ENCODE measurements at regions not wholly inside any gene's neighbourhood (a gene's known extent, or its start where the extent isn't known, plus 50 kb on each side); places are given as distances from the start of the nearest gene placed in this dataset.

DNA sequence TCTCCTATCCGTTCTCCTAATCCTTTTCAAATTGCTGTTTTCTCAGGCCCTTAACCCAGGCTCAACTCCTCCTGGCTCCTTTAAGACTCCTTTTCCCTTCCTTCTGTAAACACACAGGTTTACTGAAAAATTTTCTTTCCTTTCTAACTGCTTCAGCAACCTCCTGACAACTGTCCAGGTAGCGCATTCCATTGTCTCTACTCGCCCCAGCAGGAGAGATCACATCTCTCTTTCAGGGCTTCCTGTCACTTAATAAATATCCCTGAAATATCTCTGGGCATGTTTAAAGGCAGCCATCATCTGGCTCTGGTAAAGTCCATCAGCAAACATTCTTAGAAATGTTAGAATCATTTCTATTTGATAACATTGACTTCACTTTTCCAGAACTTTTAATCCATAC is 211.2 kb upstream of the PTBP2 start:
- WGBS, 2 experiments (ENCODE audit: extremely low coverage in 1 of 2, insufficient coverage in 1 of 2, insufficient read length in 1 of 2, insufficient replicate concordance in 2 of 2, low coverage in 1 of 2, low lambda C conversion rate in 2 of 2, missing lambda C conversion rate in 1 of 2) = 76% methylated on average over 3 of the region's 3 CpGs; no CpG with 5 or more reads in 1 of the 2 experiments
- CTCF ChIA-PET (ENCODE audit: partially characterized antibody) = no interaction called here
- H3K27ac ChIP-seq (ENCODE audit: low read depth, low read length) = no peak overlapping the region
- no peak for TF ChIP-seq CTBP2 (IDR thresholded peaks at IDR 0.05; ENCODE audit: borderline replicate concordance, insufficient read depth, insufficient read length, low read length)
- no peak for TF ChIP-seq TBP (IDR thresholded peaks at IDR 0.05; ENCODE audit: low read depth, low read length)
- no peak for TF ChIP-seq POU5F1 (IDR thresholded peaks at IDR 0.05; ENCODE audit: low read depth, low read length)
- TF ChIP-seq RAD21 (IDR thresholded peaks at IDR 0.05 in 1 of 2, conservative IDR thresholded peaks at IDR 0.05 in 1 of 2; ENCODE audit: low read depth in 2 of 2, low read length in 2 of 2) = no peak
- TF ChIP-seq POLR2AphosphoS5 (IDR thresholded peaks at IDR 0.05; ENCODE audit: low read depth, low read length) = no peak
- no peak for TF ChIP-seq RXRA (IDR thresholded peaks at IDR 0.05; ENCODE audit: insufficient read depth, low read depth, low read length)
- no peak for TF ChIP-seq BRCA1 (IDR thresholded peaks at IDR 0.05; ENCODE audit: low read depth, low read length)
- TF ChIP-seq EZH2 (IDR thresholded peaks at IDR 0.05; ENCODE audit: low read depth, low read length, severe bottlenecking) = no peak
- TF ChIP-seq SP2 (IDR thresholded peaks at IDR 0.05; ENCODE audit: low read length) = no peak
- TF ChIP-seq TCF12 (IDR thresholded peaks at IDR 0.05; ENCODE audit: low read depth, low read length) = no peak
- TF ChIP-seq RBBP5 (IDR thresholded peaks at IDR 0.05; ENCODE audit: borderline replicate concordance, low read depth, low read length) = no peak
- TF ChIP-seq RNF2 (IDR thresholded peaks at IDR 0.05; ENCODE audit: borderline replicate concordance, low read depth, low read length, missing control alignments, poor library complexity, severe bottlenecking) = no peak
- no peak for TF ChIP-seq NRF1 (IDR thresholded peaks at IDR 0.05; ENCODE audit: low read depth, low read length)
- TF ChIP-seq, protein P1, sequence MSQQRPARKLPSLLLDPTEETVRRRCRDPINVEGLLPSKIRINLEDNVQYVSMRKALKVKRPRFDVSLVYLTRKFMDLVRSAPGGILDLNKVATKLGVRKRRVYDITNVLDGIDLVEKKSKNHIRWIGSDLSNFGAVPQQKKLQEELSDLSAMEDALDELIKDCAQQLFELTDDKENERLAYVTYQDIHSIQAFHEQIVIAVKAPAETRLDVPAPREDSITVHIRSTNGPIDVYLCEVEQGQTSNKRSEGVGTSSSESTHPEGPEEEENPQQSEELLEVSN (IDR thresholded peaks at IDR 0.05) = no peak
- TF ChIP-seq CREB1 (IDR thresholded peaks at IDR 0.05) = no peak

More for the DNA sequence above, 211.2 kb upstream of the PTBP2 start:
- Histone ChIP-seq H3K9ac (replicated peaks in 1 of 4; ENCODE audit: extremely low read depth in 1 of 4, low read depth in 3 of 4, low read length in 3 of 4) (no peak overlapping the region), H2BK20ac (ENCODE audit: low read length) (no peak overlapping the region), H3K23me2 (ENCODE audit: low read depth, low read length) (no peaks in the 10 kb centered on the region), H4K20me1 (replicated peaks in 1 of 2; ENCODE audit: control insufficient read depth in 1 of 2, insufficient read depth in 2 of 2, low read length in 2 of 2) (no peaks in the 10 kb centered on the region), H3K4me1 (replicated peaks in 1 of 4; ENCODE audit: control insufficient read depth in 3 of 4, insufficient read depth in 4 of 4, low read length in 3 of 4) (peaks cover 0 to 6% (median 0%) of the 10 kb centered on the region in 4 experiments; a peak in 3 of 7 replicates), H3K4me3 (ENCODE audit: extremely low read depth in 1 of 4, insufficient read depth in 2 of 4, low read depth in 3 of 4, low read length in 4 of 4) (no peak overlapping the region), H4K8ac (ENCODE audit: extremely low read depth, insufficient read depth, low read length) (no peak overlapping the region), H3K23ac (ENCODE audit: insufficient read length) (no peak overlapping the region), H4K91ac (replicated peaks; ENCODE audit: insufficient read length, low read length) (no peak overlapping the region), H3K4me2 (ENCODE audit: insufficient read depth in 1 of 2, low read depth in 2 of 2, low read length in 2 of 2) (no peak overlapping the region), H3K79me2 (ENCODE audit: control insufficient read depth in 1 of 2, insufficient read depth in 2 of 2, low read length in 2 of 2) (no peaks in the 10 kb centered on the region), H2BK120ac (replicated peaks; ENCODE audit: low read depth, low read length) (no peak overlapping the region), H2BK15ac (ENCODE audit: low read length) (no peak overlapping the region), H3K4ac (replicated peaks; ENCODE audit: insufficient read length, low read depth, low read length) (no peak overlapping the region), H2AFZ (ENCODE audit: low read length) (no peak overlapping the region), H2BK12ac (ENCODE audit: low read depth, low read length) (no peak overlapping the region), H3K36me3 (ENCODE audit: control insufficient read depth in 2 of 4, insufficient read depth in 4 of 4, low read length in 3 of 4) (no peaks in the 10 kb centered on the region), H3K79me1 (ENCODE audit: low read depth, low read length) (no peaks in the 10 kb centered on the region), H3K56ac (replicated peaks; ENCODE audit: insufficient read length, low read depth, low read length) (no peak overlapping the region), H3K9me3 (ENCODE audit: insufficient read depth in 2 of 2, low read depth in 1 of 2, low read length in 1 of 2) (no peaks in the 10 kb centered on the region), H3K18ac (ENCODE audit: extremely low read depth, low read length) (no peak overlapping the region), H2BK5ac (ENCODE audit: low read depth, low read length) (no peak overlapping the region), H4K5ac (ENCODE audit: insufficient read length, low read depth, low read length) (no peak overlapping the region), H2AK5ac (ENCODE audit: low read depth, low read length) (no peak overlapping the region), H3K14ac (ENCODE audit: insufficient read length) (no peak overlapping the region), H3K27me3 (replicated peaks in 1 of 4; ENCODE audit: control insufficient read depth in 3 of 4, extremely low read depth in 1 of 4, insufficient read depth in 3 of 4, low read length in 3 of 4) (no peaks in the 10 kb centered on the region)
- DNase-seq (ENCODE audit: low read depth in 1 of 2, low spot score in 2 of 2) = no peak
- no peak for FAIRE-seq
- POLR2A ChIA-PET (ENCODE audit: partially characterized antibody) = no interaction called here

Data from H1 (cell line).